Thyroid gland (tissue), 4 donors: ENCODE measurements at regions not wholly inside any gene's neighbourhood (a gene's known extent, or its start where the extent isn't known, plus 50 kb on each side); places are given as distances from the start of the nearest gene placed in this dataset.
"Not testable (repeated sequence)": the region's sequence is repeated elsewhere in the genome, so short reads cannot be mapped to it uniquely, and the experiment has no call there.

Experiments used
- POLR2A ChIP-seq, 2 donors: fragments of 450-650 bp; IDR thresholded peaks; one replicate each; pipeline ENCODE4 v1.6.1; 2017; ENCODE audit warnings: antibody characterized with exemption in 2 of 2, mild to moderate bottlenecking in 2 of 2, moderate library complexity in 1 of 2
- TF ChIP-seq, protein P1 (sequence below), 6 experiments: fragments of 200-600 bp in 3 of 6; fragments of 450-650 bp in 3 of 6; sonication (generic) in 3 of 6; IDR thresholded peaks; one replicate each; pipeline ENCODE4 v1.5.1; 2016 to 2019; ENCODE audit warnings: antibody characterized with exemption in 6 of 6, mild to moderate bottlenecking in 2 of 6, inconsistent platforms in 1 of 6, moderate library complexity in 1 of 6

- TF ChIP-seq, protein P1, sequence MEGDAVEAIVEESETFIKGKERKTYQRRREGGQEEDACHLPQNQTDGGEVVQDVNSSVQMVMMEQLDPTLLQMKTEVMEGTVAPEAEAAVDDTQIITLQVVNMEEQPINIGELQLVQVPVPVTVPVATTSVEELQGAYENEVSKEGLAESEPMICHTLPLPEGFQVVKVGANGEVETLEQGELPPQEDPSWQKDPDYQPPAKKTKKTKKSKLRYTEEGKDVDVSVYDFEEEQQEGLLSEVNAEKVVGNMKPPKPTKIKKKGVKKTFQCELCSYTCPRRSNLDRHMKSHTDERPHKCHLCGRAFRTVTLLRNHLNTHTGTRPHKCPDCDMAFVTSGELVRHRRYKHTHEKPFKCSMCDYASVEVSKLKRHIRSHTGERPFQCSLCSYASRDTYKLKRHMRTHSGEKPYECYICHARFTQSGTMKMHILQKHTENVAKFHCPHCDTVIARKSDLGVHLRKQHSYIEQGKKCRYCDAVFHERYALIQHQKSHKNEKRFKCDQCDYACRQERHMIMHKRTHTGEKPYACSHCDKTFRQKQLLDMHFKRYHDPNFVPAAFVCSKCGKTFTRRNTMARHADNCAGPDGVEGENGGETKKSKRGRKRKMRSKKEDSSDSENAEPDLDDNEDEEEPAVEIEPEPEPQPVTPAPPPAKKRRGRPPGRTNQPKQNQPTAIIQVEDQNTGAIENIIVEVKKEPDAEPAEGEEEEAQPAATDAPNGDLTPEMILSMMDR (IDR thresholded peaks at IDR 0.05), result not testable (repeated sequence)
- TF ChIP-seq POLR2A (IDR thresholded peaks at IDR 0.05), result not testable (repeated sequence)
Observed at GRCh38 chr15:66974131-66974530, 91.3 kb upstream of the SMAD3 start.
